ENCODE measurements at regions not wholly inside any gene's neighbourhood (a gene's known extent, or its start where the extent isn't known, plus 50 kb on each side); places are given as distances from the start of the nearest gene placed in this dataset.

GRCh38 chr5:130710596-130710995 lies 454.5 kb downstream of the HINT1 start:
- H3K4me3 Mint-ChIP-seq = no peak overlapping the region
- H3K4me2 ChIP-seq (replicated peaks; ENCODE audit: extremely low read depth, low read length, poor library complexity, severe bottlenecking) = no peak overlapping the region
- no peak overlapping the region for H3K27ac Mint-ChIP-seq
- TF ChIP-seq CTCF (IDR thresholded peaks at IDR 0.05) = no peak
- no peaks in the 10 kb centered on the region for H3K9me3 ChIP-seq (replicated peaks in 1 of 2; ENCODE audit: control insufficient read depth in 1 of 2, insufficient read depth in 1 of 2, low read length in 2 of 2)
- H3K27me3 Mint-ChIP-seq (ENCODE audit: low read depth in 3 of 3) = peaks cover 0 to 2% (median 0%) of the 10 kb centered on the region in 3 donors
- intact Hi-C loops (cut with micrococcal nuclease) = no loop called here
- H3K27ac ChIP-seq (ENCODE audit: low read depth in 1 of 2, low read length in 2 of 2) = no peak overlapping the region
- no peaks in the 10 kb centered on the region for H3K27me3 ChIP-seq (ENCODE audit: control insufficient read depth in 2 of 2, insufficient read depth in 2 of 2, low read length in 2 of 2)
- no peaks in the 10 kb centered on the region for H4K20me1 ChIP-seq (ENCODE audit: insufficient read depth, low read length)
- no peak for DNase-seq
- no peaks in the 10 kb centered on the region for H3K9me3 Mint-ChIP-seq
- H2AFZ ChIP-seq (ENCODE audit: insufficient read depth, low read depth, low read length, poor library complexity, severe bottlenecking) = no peak overlapping the region
- H3K79me2 ChIP-seq (ENCODE audit: insufficient read depth, low read length) = no peaks in the 10 kb centered on the region
- H3K4me1 Mint-ChIP-seq = no peaks in the 10 kb centered on the region
- H3K9ac ChIP-seq (ENCODE audit: insufficient read depth, low read length, poor library complexity, severe bottlenecking) = no peak overlapping the region
- no peaks in the 10 kb centered on the region for H3K36me3 ChIP-seq (replicated peaks in 1 of 2; ENCODE audit: control insufficient read depth in 1 of 2, insufficient read depth in 2 of 2, low read length in 2 of 2)
- 81% methylated on average over 3 of the region's 4 CpGs for WGBS (ENCODE audit: insufficient coverage)
- H3K4me1 ChIP-seq (ENCODE audit: control insufficient read depth in 1 of 2, insufficient read depth in 2 of 2, low read length in 2 of 2) = no peaks in the 10 kb centered on the region
- no peak overlapping the region for H3K4me3 ChIP-seq (replicated peaks in 1 of 3; ENCODE audit: low read depth in 2 of 3, low read length in 3 of 3)
- no peaks in the 10 kb centered on the region for H3K36me3 Mint-ChIP-seq

- H3K4me3 Mint-ChIP-seq = no peak overlapping the region
- no peaks in the 10 kb centered on the region for H3K36me3 ChIP-seq (replicated peaks in 1 of 2; ENCODE audit: control insufficient read depth in 1 of 2, insufficient read depth in 2 of 2, low read length in 2 of 2)
- H3K27ac ChIP-seq (ENCODE audit: low read depth in 1 of 2, low read length in 2 of 2) = no peak overlapping the region
- H3K4me1 Mint-ChIP-seq = no peaks in the 10 kb centered on the region
- no peak overlapping the region for H3K9ac ChIP-seq (ENCODE audit: insufficient read depth, low read length, poor library complexity, severe bottlenecking)
- no peaks in the 10 kb centered on the region for H3K9me3 Mint-ChIP-seq
- WGBS (ENCODE audit: insufficient coverage) = no CpG with 5 or more reads among the region's 3 CpGs
- no peak overlapping the region for H3K27ac Mint-ChIP-seq
- H2AFZ ChIP-seq (ENCODE audit: insufficient read depth, low read depth, low read length, poor library complexity, severe bottlenecking) = no peak overlapping the region
- no peak overlapping the region for H3K4me3 ChIP-seq (replicated peaks in 1 of 3; ENCODE audit: low read depth in 2 of 3, low read length in 3 of 3)
- H4K20me1 ChIP-seq (ENCODE audit: insufficient read depth, low read length) = no peaks in the 10 kb centered on the region
- intact Hi-C loops (cut with micrococcal nuclease) = no loop called here
- H3K9me3 ChIP-seq (replicated peaks in 1 of 2; ENCODE audit: control insufficient read depth in 1 of 2, insufficient read depth in 1 of 2, low read length in 2 of 2) = no peaks in the 10 kb centered on the region
- no peak for TF ChIP-seq CTCF (IDR thresholded peaks at IDR 0.05)
- H3K4me1 ChIP-seq (ENCODE audit: control insufficient read depth in 1 of 2, insufficient read depth in 2 of 2, low read length in 2 of 2) = no peaks in the 10 kb centered on the region
- H3K79me2 ChIP-seq (ENCODE audit: insufficient read depth, low read length) = no peaks in the 10 kb centered on the region
- no peaks in the 10 kb centered on the region for H3K36me3 Mint-ChIP-seq
- peaks cover 0 to 2% (median 0%) of the 10 kb centered on the region in 3 donors for H3K27me3 Mint-ChIP-seq (ENCODE audit: low read depth in 3 of 3)
- no peak overlapping the region for H3K4me2 ChIP-seq (replicated peaks; ENCODE audit: extremely low read depth, low read length, poor library complexity, severe bottlenecking)
- DNase-seq = no peak
- no peaks in the 10 kb centered on the region for H3K27me3 ChIP-seq (ENCODE audit: control insufficient read depth in 2 of 2, insufficient read depth in 2 of 2, low read length in 2 of 2)
Measured at GRCh38 chr5:130708754-130709153, 456.3 kb downstream of the HINT1 start.
